Uterus (tissue), 3 donors: ENCODE measurements at regions not wholly inside any gene's neighbourhood (a gene's known extent, or its start where the extent isn't known, plus 50 kb on each side); places are given as distances from the start of the nearest gene placed in this dataset.

Experiments
- DNase-seq, 2 donors: peaks; one replicate each; pipeline ENCODE4 v3.0.0-alpha.2; 2019 to 2020
- H3K27ac ChIP-seq, 2 donors: fragments of 200-600 bp; sonication (generic); 1 replicate in 1 of 2; 2 replicates in 1 of 2; pipeline ENCODE4 v1.5.1; 2016 to 2018
- H3K27me3 ChIP-seq, 2 donors: fragments of 200-600 bp; sonication (generic); one replicate each; pipeline ENCODE4 v1.5.1; 2018 to 2019; ENCODE audit warnings: control low read depth in 1 of 2
- H3K36me3 ChIP-seq, 2 donors: fragments of 200-600 bp; sonication (generic); one replicate each; pipeline ENCODE4 v1.5.1; 2019; ENCODE audit warnings: control low read depth in 1 of 2
- H3K4me1 ChIP-seq, 2 donors: fragments of 200-600 bp; sonication (generic); one replicate each; pipeline ENCODE4 v1.5.1; 2018 to 2019; ENCODE audit warnings: control low read depth in 1 of 2
- H3K4me3 ChIP-seq, 2 donors: fragments of 200-600 bp; sonication (generic); 1 replicate in 1 of 2; 2 replicates in 1 of 2; pipeline ENCODE4 v1.5.1; 2018 to 2019; ENCODE audit warnings: mild to moderate bottlenecking in 1 of 2
- H3K9me3 ChIP-seq, 2 donors: fragments of 200-600 bp; sonication (generic); one replicate each; pipeline ENCODE4 v1.5.1; 2019; ENCODE audit warnings: control low read depth in 1 of 2
- POLR2A ChIP-seq, 2 donors: fragments of 450-650 bp; IDR thresholded peaks; one replicate each; pipeline ENCODE4 v1.6.1; 2016; ENCODE audit warnings: antibody characterized with exemption in 2 of 2, mild to moderate bottlenecking in 1 of 2, moderate library complexity in 1 of 2
- intact Hi-C: fragments of 100-400 bp; cut with DNase I; formaldehyde crosslinking; loops from one replicate; pipeline ENCODE4 v1.15.1; 2023; ENCODE audit warnings: low total_unique reads
- TF ChIP-seq, protein P1 (sequence below), 4 experiments: fragments of 200-600 bp in 2 of 4; fragments of 450-650 bp in 2 of 4; sonication (generic) in 2 of 4; IDR thresholded peaks; one replicate each; pipeline ENCODE4 v1.5.1; 2016 to 2019; ENCODE audit warnings: antibody characterized with exemption in 4 of 4, mild to moderate bottlenecking in 2 of 4, moderate library complexity in 1 of 4
- donor health status: DM: yes; HTN: yes; CAD: no.

DNA sequence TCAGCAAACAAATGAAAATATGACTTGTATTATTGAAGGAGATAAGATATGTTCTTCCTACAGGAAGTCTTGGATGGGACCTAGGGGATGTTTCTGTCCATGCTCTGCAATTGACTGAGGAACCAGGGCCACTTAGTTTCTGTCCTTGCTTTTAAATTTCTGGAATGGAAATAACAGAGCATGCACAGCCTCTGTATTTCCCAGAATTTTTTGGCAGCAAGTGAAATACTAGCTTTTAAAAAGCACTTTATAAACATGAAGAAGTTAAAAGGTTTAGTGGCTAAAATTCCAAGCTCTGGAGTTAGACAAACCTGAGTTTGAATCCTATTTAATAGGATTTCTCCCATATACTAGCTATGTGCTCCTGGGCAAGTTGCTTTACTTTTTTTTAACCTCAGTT, 127.7 kb upstream of the FZD8 start:
- intact Hi-C loops: no loop called here
- no peak for DNase-seq
- Histone ChIP-seq H3K27me3 (no peaks in the 10 kb centered on the region), H3K4me3 (no peak overlapping the region), H3K9me3 (no peaks in the 10 kb centered on the region), H3K4me1 (no peaks in the 10 kb centered on the region), H3K36me3 (no peaks in the 10 kb centered on the region), H3K27ac (no peak overlapping the region)
- TF ChIP-seq, protein P1, sequence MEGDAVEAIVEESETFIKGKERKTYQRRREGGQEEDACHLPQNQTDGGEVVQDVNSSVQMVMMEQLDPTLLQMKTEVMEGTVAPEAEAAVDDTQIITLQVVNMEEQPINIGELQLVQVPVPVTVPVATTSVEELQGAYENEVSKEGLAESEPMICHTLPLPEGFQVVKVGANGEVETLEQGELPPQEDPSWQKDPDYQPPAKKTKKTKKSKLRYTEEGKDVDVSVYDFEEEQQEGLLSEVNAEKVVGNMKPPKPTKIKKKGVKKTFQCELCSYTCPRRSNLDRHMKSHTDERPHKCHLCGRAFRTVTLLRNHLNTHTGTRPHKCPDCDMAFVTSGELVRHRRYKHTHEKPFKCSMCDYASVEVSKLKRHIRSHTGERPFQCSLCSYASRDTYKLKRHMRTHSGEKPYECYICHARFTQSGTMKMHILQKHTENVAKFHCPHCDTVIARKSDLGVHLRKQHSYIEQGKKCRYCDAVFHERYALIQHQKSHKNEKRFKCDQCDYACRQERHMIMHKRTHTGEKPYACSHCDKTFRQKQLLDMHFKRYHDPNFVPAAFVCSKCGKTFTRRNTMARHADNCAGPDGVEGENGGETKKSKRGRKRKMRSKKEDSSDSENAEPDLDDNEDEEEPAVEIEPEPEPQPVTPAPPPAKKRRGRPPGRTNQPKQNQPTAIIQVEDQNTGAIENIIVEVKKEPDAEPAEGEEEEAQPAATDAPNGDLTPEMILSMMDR (IDR thresholded peaks at IDR 0.05): no peak
- TF ChIP-seq POLR2A (IDR thresholded peaks at IDR 0.05): no peak

DNA sequence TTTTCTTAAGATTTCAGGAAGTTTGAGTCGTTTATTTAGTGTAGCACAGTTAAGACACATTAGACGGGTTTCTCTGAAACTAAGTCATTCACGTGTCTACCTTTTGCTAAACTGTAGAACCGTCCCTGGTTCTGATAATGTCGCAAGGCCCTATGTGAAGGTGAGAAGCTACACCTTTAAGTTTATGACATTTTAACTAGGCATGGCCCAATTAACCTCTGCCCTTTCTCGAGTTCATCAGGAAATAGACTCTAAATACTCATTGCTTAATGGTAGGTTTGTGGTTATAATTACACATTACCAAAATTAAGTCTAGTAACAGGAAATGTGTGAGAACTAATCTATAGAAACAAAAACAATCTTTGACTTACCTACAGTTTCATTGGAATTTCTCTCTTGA, 126.6 kb upstream of the FZD8 start:
- Histone ChIP-seq H3K4me1 (no peaks in the 10 kb centered on the region), H3K27me3 (no peaks in the 10 kb centered on the region), H3K27ac (no peak overlapping the region), H3K36me3 (no peaks in the 10 kb centered on the region), H3K4me3 (no peak overlapping the region), H3K9me3 (no peaks in the 10 kb centered on the region)
- TF ChIP-seq, protein P1 (IDR thresholded peaks at IDR 0.05): no peak
- no peak for TF ChIP-seq POLR2A (IDR thresholded peaks at IDR 0.05)
- intact Hi-C loops: no loop called here
- no peak for DNase-seq

DNA sequence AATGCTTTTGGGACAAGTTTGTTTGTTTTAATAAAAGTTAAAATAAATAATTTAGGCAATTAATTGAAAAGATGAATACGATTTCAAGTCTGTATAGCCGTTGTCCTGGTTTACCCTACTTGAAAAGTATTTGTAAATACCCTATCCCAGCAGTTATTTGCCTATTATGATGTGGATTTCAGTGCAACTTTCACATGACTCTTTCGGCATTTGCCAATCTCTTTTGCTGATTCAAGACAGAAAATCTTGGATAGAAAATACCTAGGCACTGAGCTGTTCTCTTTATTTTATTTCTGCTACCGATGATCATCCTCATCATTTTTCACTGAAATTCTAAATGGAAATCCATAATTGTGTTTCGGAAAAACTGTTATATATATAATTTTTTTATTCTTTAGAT, 125.9 kb upstream of the FZD8 start:
- no peaks in the 10 kb centered on the region for H3K4me1 ChIP-seq
- H3K27ac ChIP-seq: no peak overlapping the region
- TF ChIP-seq, protein P1 (IDR thresholded peaks at IDR 0.05): no peak
- no peak for TF ChIP-seq POLR2A (IDR thresholded peaks at IDR 0.05)
- intact Hi-C loops: no loop called here
- no peaks in the 10 kb centered on the region for H3K36me3 ChIP-seq
- no peak overlapping the region for H3K4me3 ChIP-seq
- H3K27me3 ChIP-seq: no peaks in the 10 kb centered on the region
- no peak for DNase-seq
- no peaks in the 10 kb centered on the region for H3K9me3 ChIP-seq

DNA sequence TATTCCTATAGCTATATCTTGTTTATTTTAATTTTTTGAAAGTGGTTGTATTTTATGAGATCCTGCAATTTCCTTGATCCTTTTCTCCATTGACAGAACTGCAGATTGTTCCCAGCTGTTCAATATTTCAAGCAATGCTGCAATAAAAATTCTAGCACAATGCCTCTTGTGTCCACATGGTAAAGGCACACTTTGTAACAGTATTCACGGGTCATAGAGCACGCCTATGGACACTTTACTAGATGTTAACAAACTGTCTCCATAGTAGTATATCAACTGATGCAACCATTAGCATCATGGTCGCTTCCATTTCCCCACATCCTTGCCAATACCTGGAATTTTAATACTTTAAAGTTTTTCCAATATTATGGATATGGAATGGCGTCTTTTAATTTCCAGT, 123.9 kb upstream of the FZD8 start:
- Histone ChIP-seq H3K4me3 (no peak overlapping the region), H3K36me3 (no peaks in the 10 kb centered on the region), H3K9me3 (no peaks in the 10 kb centered on the region), H3K4me1 (no peaks in the 10 kb centered on the region), H3K27me3 (no peaks in the 10 kb centered on the region), H3K27ac (no peak overlapping the region)
- intact Hi-C loops: no loop called here
- DNase-seq: no peak
- no peak for TF ChIP-seq POLR2A (IDR thresholded peaks at IDR 0.05)
- TF ChIP-seq, protein P1 (IDR thresholded peaks at IDR 0.05): no peak

DNA sequence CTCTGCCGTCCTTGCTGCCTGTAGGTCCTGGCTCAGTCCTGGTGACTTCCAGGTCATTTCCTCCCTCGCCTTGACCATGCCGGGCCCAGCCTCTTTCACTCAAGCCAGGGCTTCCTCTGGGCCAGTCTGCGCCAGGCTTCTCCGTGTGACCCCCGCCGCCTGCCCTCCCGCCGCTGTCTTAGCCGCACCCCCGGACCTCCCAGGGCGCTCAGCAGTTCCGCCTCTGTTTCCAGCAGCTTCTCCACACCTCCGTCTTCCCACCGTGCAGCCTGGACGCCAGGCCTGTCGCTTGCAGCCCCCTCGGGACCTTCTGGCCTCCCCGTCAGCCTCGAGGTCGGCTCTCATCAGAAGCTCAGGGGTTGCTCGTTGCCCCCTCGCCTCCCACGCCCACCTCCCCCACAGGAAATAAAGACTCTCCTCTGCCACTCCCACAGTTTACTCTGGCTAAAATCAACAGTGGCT, 123.0 kb upstream of the FZD8 start:
- no peaks in the 10 kb centered on the region for H3K36me3 ChIP-seq
- H3K27me3 ChIP-seq: no peaks in the 10 kb centered on the region
- no peak overlapping the region for H3K27ac ChIP-seq
- no peak overlapping the region for H3K4me3 ChIP-seq
- no peak for DNase-seq
- TF ChIP-seq, protein P1 (IDR thresholded peaks at IDR 0.05): no peak
- no peak for TF ChIP-seq POLR2A (IDR thresholded peaks at IDR 0.05)
- no peaks in the 10 kb centered on the region for H3K4me1 ChIP-seq
- intact Hi-C loops: no loop called here
- no peaks in the 10 kb centered on the region for H3K9me3 ChIP-seq
